SK-N-SH (cell line): ENCODE measurements at regions not wholly inside any gene's neighbourhood (a gene's known extent, or its start where the extent isn't known, plus 50 kb on each side); places are given as distances from the start of the nearest gene placed in this dataset.

ENCODE experiments used
- CTCF ChIA-PET: fragments of 300-600, 350-600 bp; formaldehyde crosslinking; extraction: SDS; loops from one replicate; lab custom pipeline; 2021; lab: Yijun Ruan, JAX
- POLR2A ChIA-PET: fragments of 350-600 bp; sonication (Branson Sonifier 250); formaldehyde crosslinking; extraction: SDS; loops from one replicate; lab custom pipeline; 2020; ENCODE audit warnings: antibody characterized with exemption, inconsistent platforms; lab: Yijun Ruan, JAX
- DNase-seq: peaks from one replicate; pipeline ENCODE4 v3.0.0; 2012
- H2AFZ ChIP-seq: fragments of 200-600 bp; sonication (generic); 2 replicates; pipeline ENCODE4 v1.8.1; 2016; ENCODE audit warnings: antibody characterized with exemption, mild to moderate bottlenecking, low read depth
- H3F3A ChIP-seq: fragments of 200-600 bp; sonication (generic); replicated peaks from 2 replicates; pipeline ENCODE3; 2016; ENCODE audit warnings: antibody characterized with exemption, mild to moderate bottlenecking; ENCODE audit not compliant: insufficient read depth
- H3K27ac ChIP-seq, 2 experiments: fragments of 200-500 bp in 1 of 2; fragments of 200-600 bp in 1 of 2; sonication (Bioruptor generic) in 1 of 2; sonication (generic), shearing (Covaris generic) in 1 of 2; 2 replicates each; pipeline versions ENCODE4 v1.5.1 to v1.6.1; 2014 to 2016; ENCODE audit warnings: low read depth in 2 of 2, inconsistent platforms in 1 of 2, low read length in 1 of 2, mild to moderate bottlenecking in 1 of 2, mixed read lengths in 1 of 2
- H3K27me3 ChIP-seq: fragments of 200-600 bp; sonication (generic), shearing (Covaris generic); 2 replicates; pipeline ENCODE4 v1.6.1; 2016; ENCODE audit warnings: mixed run types; ENCODE audit not compliant: insufficient read depth
- H3K36me3 ChIP-seq, 2 experiments: fragments of 200-500 bp in 1 of 2; fragments of 200-600 bp in 1 of 2; sonication (Bioruptor generic) in 1 of 2; sonication (generic) in 1 of 2; replicated peaks in 1 of 2; 2 replicates each; pipeline versions ENCODE3 to v1.5.1; 2014 to 2016; ENCODE audit warnings: low read length in 1 of 2, mild to moderate bottlenecking in 1 of 2; ENCODE audit not compliant: insufficient read depth in 2 of 2, control insufficient read depth in 1 of 2
- H3K4me1 ChIP-seq, 2 experiments: fragments of 200-500 bp in 1 of 2; fragments of 200-600 bp in 1 of 2; sonication (Bioruptor generic) in 1 of 2; sonication (generic), shearing (Covaris generic) in 1 of 2; 2 replicates each; pipeline versions ENCODE4 v1.5.1 to v1.6.1; 2014 to 2016; ENCODE audit warnings: low read depth in 1 of 2, low read length in 1 of 2, mixed run types in 1 of 2; ENCODE audit not compliant: insufficient read depth in 2 of 2, control insufficient read depth in 1 of 2
- H3K4me2 ChIP-seq: fragments of 200-600 bp; sonication (generic), shearing (Covaris generic); 2 replicates; pipeline ENCODE4 v1.6.1; 2017; ENCODE audit warnings: mixed run types
- H3K4me3 ChIP-seq, 2 experiments: fragments of 200-500 bp in 1 of 2; fragments of 200-600 bp in 1 of 2; sonication (Bioruptor generic) in 1 of 2; sonication (generic), shearing (Covaris generic) in 1 of 2; 2 replicates each; pipeline versions ENCODE4 v1.5.1 to v1.8.1; 2014 to 2016; ENCODE audit warnings: low read depth in 2 of 2, inconsistent platforms in 1 of 2, low read length in 1 of 2, mild to moderate bottlenecking in 1 of 2, mixed read lengths in 1 of 2, moderate library complexity in 1 of 2
- H3K79me2 ChIP-seq: fragments of 200-600 bp; sonication (generic); 2 replicates; pipeline ENCODE4 v1.8.1; 2017; ENCODE audit warnings: mild to moderate bottlenecking; ENCODE audit not compliant: insufficient read depth
- H3K9ac ChIP-seq: fragments of 200-600 bp; sonication (generic); 2 replicates; pipeline ENCODE4 v1.6.1; 2017; ENCODE audit warnings: mixed run types
- H3K9me2 ChIP-seq: fragments of 200-600 bp; sonication (generic); 2 replicates; pipeline ENCODE4 v1.6.1; 2017; ENCODE audit warnings: mixed run types
- H3K9me3 ChIP-seq: fragments of 200-600 bp; sonication (generic); 2 replicates; pipeline ENCODE4 v1.6.1; 2017; ENCODE audit warnings: mixed run types, mild to moderate bottlenecking, moderate library complexity
- H4K20me1 ChIP-seq: fragments of 200-600 bp; sonication (generic); 2 replicates; pipeline ENCODE4 v1.6.1; 2017; ENCODE audit warnings: mild to moderate bottlenecking, mixed run types; ENCODE audit not compliant: insufficient read depth
- CHD2 ChIP-seq: fragments of 150-350 bp; IDR thresholded peaks from 2 replicates; pipeline ENCODE4 v1.6.1; 2018; ENCODE audit warnings: low read length; ENCODE audit not compliant: partially characterized antibody
- ELF1 ChIP-seq: IDR thresholded peaks from 2 replicates; pipeline ENCODE4 v1.4.0; 2012
- EZH2phosphoT487 ChIP-seq: fragments of 200-600 bp; sonication (generic); IDR thresholded peaks from 2 replicates; pipeline ENCODE4 v1.6.1; 2017; ENCODE audit warnings: low read depth, mixed run types, mild to moderate bottlenecking, antibody characterized with exemption, moderate library complexity, borderline replicate concordance
- FOXJ3 ChIP-seq: sonication (generic); formaldehyde crosslinking; IDR thresholded peaks from 2 replicates; pipeline ENCODE4 v1.5.1; 2020; ENCODE audit warnings: mild to moderate bottlenecking, missing genetic modification reagents
- JUND ChIP-seq: IDR thresholded peaks from 2 replicates; pipeline ENCODE4 v1.4.0; 2012
- MEF2A ChIP-seq: IDR thresholded peaks from 2 replicates; pipeline ENCODE4 v1.4.0; 2012; ENCODE audit warnings: low read depth, borderline replicate concordance
- MXI1 ChIP-seq: IDR thresholded peaks from 2 replicates; pipeline ENCODE4 v1.6.1; 2012; ENCODE audit warnings: mild to moderate bottlenecking, low read depth, low read length, improper control_type of control experiment
- POLR2AphosphoS5 ChIP-seq: IDR thresholded peaks from 2 replicates; pipeline ENCODE4 v1.6.1; 2012; ENCODE audit warnings: low read depth, low read length
- RXRA ChIP-seq: IDR thresholded peaks from 2 replicates; pipeline ENCODE4 v1.4.0; 2012; ENCODE audit warnings: low read depth, mild to moderate bottlenecking, borderline replicate concordance
- SMC3 ChIP-seq: IDR thresholded peaks from 2 replicates; pipeline ENCODE4 v1.6.1; 2012; ENCODE audit warnings: low read depth, low read length, improper control_type of control experiment
- TCF12 ChIP-seq: IDR thresholded peaks from 2 replicates; pipeline ENCODE4 v1.4.0; 2012
- YY1 ChIP-seq: IDR thresholded peaks from 2 replicates; pipeline ENCODE4 v1.4.0; 2012; ENCODE audit warnings: low read depth, mild to moderate bottlenecking
- WGBS: methylation state at CpG from one replicate; pipeline ENCODE4 v1.1.6; 2017; ENCODE audit warnings: low lambda C conversion rate; 5-methylcytosine and 5-hydroxymethylcytosine counted together
- TF ChIP-seq, protein P1 (sequence below): fragments of 150-350 bp; IDR thresholded peaks from 2 replicates; pipeline ENCODE4 v1.6.1; 2017; ENCODE audit warnings: antibody characterized with exemption, low read length, low read depth, borderline replicate concordance
- TF ChIP-seq, protein P2 (sequence below): fragments of 200-600 bp; sonication (generic); IDR thresholded peaks from 2 replicates; pipeline ENCODE4 v1.6.1; 2017; ENCODE audit warnings: antibody characterized with exemption, mild to moderate bottlenecking, moderate library complexity
- TF ChIP-seq, protein P3 (sequence below): IDR thresholded peaks from 2 replicates; pipeline ENCODE4; 2012
- TF ChIP-seq, protein P4 (sequence below): IDR thresholded peaks from 2 replicates; pipeline ENCODE4 v1.4.0; 2012; ENCODE audit warnings: low read depth

DNA sequence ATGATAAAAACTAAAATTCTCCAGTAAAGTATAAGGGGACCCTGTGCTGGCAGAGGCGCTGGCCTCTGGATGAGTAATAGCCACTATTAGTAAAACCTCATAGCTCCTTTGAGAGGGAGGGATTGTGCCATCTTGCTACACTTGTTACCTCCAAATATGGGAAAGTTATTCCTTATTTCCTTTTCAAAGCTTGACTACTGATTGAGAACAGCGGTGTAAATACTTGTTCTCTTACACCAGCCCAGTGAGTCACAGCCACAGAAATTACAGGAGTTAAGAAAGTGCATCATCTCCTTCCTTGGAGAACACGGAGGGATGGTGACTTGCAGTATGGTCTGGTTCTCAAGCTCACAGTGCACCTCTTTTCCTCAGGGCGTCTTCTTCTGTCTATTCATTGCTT lies 379.0 kb downstream of the EFNB2 start (continued):
- TF ChIP-seq CHD2, result no peak
- TF ChIP-seq, protein P1, sequence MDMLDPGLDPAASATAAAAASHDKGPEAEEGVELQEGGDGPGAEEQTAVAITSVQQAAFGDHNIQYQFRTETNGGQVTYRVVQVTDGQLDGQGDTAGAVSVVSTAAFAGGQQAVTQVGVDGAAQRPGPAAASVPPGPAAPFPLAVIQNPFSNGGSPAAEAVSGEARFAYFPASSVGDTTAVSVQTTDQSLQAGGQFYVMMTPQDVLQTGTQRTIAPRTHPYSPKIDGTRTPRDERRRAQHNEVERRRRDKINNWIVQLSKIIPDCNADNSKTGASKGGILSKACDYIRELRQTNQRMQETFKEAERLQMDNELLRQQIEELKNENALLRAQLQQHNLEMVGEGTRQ, result no peak
- no peak; the same call in 1 of the 2 replicates for TF ChIP-seq POLR2AphosphoS5
- TF ChIP-seq JUND, result peak; percentile 83
- TF ChIP-seq MXI1, result no peak
- TF ChIP-seq EZH2phosphoT487, result no peak
- TF ChIP-seq FOXJ3 (CRISPR knock-in tag), result no peak
- TF ChIP-seq SMC3, result no peak

DNA sequence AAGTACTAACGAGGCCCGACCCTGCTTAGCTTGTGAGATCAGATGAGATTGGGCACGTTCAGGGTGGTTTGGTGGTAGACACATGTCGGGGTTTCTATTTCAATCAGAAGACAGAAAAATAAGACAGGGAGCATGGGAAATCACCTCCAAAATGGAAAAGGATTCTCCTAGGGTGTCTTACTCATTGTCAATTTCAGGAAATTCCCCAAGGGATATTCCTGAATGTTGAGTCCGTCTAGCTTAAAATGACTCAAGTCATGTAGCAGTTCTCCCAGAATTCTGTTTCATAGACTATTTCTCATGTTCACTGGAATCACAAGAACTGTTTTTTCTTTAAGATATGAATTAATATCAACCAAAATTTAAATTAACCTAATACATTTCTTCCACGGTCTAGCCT lies 380.1 kb downstream of the EFNB2 start:
- CTCF ChIA-PET, result interaction anchor here (0.8 kb wide), 1 partner anchor 7 kb away, joined by 3 read pairs; no protein-coding TSS in a partner anchor

DNA sequence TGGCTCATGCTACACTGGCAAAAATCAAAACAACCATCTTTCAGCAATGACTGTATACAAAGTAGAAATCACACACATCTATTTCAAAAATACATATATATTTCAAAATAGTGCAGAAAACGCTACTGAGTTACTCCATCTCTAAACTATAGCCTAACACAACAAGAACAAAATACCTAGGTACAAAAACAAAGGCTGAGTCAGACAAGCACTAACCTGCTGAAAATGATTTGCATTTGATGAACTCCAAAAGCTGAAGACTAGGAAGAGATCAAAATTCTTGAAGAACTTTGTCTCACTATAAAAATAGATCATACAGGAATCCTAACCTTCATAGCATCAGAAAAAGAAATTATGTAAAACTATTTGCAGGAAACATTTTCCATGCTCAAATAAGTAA lies 381.6 kb downstream of the EFNB2 start:
- Histone ChIP-seq H3K4me1 (no peaks in the 10 kb centered on the region; a peak in 2 of 4 replicates), H3K9me2 (no peaks in the 10 kb centered on the region), H3F3A (peaks cover 22% of the 10 kb centered on the region), H3K4me2 (no peak overlapping the region), H3K4me3 (no peak overlapping the region), H4K20me1 (no peaks in the 10 kb centered on the region), H2AFZ (no peak overlapping the region), H3K9me3 (no peaks in the 10 kb centered on the region), H3K27ac (no peak overlapping the region), H3K27me3 (no peaks in the 10 kb centered on the region), H3K79me2 (no peaks in the 10 kb centered on the region), H3K36me3 (no peaks in the 10 kb centered on the region), H3K9ac (no peak overlapping the region)
- ChIA-PET CTCF (no interaction called here), POLR2A (no interaction called here)
- no peak for DNase-seq
- 85% methylated on average over 1 of the region's 1 CpG for WGBS
- no peak for TF ChIP-seq MXI1
- no peak for TF ChIP-seq RXRA
- TF ChIP-seq, protein P2, sequence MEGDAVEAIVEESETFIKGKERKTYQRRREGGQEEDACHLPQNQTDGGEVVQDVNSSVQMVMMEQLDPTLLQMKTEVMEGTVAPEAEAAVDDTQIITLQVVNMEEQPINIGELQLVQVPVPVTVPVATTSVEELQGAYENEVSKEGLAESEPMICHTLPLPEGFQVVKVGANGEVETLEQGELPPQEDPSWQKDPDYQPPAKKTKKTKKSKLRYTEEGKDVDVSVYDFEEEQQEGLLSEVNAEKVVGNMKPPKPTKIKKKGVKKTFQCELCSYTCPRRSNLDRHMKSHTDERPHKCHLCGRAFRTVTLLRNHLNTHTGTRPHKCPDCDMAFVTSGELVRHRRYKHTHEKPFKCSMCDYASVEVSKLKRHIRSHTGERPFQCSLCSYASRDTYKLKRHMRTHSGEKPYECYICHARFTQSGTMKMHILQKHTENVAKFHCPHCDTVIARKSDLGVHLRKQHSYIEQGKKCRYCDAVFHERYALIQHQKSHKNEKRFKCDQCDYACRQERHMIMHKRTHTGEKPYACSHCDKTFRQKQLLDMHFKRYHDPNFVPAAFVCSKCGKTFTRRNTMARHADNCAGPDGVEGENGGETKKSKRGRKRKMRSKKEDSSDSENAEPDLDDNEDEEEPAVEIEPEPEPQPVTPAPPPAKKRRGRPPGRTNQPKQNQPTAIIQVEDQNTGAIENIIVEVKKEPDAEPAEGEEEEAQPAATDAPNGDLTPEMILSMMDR, result no peak
- no peak for TF ChIP-seq MEF2A
- TF ChIP-seq ELF1, result no peak
- TF ChIP-seq TCF12, result no peak
- TF ChIP-seq YY1, result no peak
- TF ChIP-seq, protein P3, sequence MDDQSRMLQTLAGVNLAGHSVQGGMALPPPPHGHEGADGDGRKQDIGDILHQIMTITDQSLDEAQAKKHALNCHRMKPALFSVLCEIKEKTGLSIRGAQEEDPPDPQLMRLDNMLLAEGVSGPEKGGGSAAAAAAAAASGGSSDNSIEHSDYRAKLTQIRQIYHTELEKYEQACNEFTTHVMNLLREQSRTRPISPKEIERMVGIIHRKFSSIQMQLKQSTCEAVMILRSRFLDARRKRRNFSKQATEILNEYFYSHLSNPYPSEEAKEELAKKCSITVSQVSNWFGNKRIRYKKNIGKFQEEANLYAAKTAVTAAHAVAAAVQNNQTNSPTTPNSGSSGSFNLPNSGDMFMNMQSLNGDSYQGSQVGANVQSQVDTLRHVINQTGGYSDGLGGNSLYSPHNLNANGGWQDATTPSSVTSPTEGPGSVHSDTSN, result no peak

More for the DNA sequence above, 380.1 kb downstream of the EFNB2 start:
- Histone ChIP-seq H3K9ac (peak overlapping the region; percentile 41; the same call in 1 of the 2 replicates), H3K4me1 (no peaks in the 10 kb centered on the region; a peak in 2 of 4 replicates), H4K20me1 (no peaks in the 10 kb centered on the region)
- 80% methylated on average over 6 of the region's 6 CpGs for WGBS
- TF ChIP-seq, protein P4, sequence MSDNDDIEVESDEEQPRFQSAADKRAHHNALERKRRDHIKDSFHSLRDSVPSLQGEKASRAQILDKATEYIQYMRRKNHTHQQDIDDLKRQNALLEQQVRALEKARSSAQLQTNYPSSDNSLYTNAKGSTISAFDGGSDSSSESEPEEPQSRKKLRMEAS, result no peak
- TF ChIP-seq YY1 (no peak), FOXJ3 (CRISPR knock-in tag) (no peak), TCF12 (no peak)
- TF ChIP-seq, all 33 proteins: peak for 0
- no peaks in the 10 kb centered on the region for H3K27me3 ChIP-seq
- H3K27ac ChIP-seq, result peak overlapping the region; percentile 39 to 80; a peak in 3 of 4 replicates
- no peaks in the 10 kb centered on the region for H3K79me2 ChIP-seq
- no peak overlapping the region for H3K4me2 ChIP-seq
- POLR2A ChIA-PET, result no interaction called here
- no peak overlapping the region for H2AFZ ChIP-seq
- no peaks in the 10 kb centered on the region for H3K36me3 ChIP-seq
- no peak overlapping the region for H3K4me3 ChIP-seq
- no peaks in the 10 kb centered on the region for H3K9me2 ChIP-seq
- DNase-seq, result no peak
- peaks cover 22% of the 10 kb centered on the region for H3F3A ChIP-seq
- H3K9me3 ChIP-seq, result no peaks in the 10 kb centered on the region
